H1 (cell line): ENCODE measurements at regions not wholly inside any gene's neighbourhood (a gene's known extent, or its start where the extent isn't known, plus 50 kb on each side); places are given as distances from the start of the nearest gene placed in this dataset.

Experiments used
- ATF2 ChIP-seq: IDR thresholded peaks from 2 replicates; pipeline ENCODE4 v1.6.1; 2012; ENCODE audit warnings: low read length, inconsistent platforms
- CREB1 ChIP-seq: IDR thresholded peaks from 2 replicates; pipeline ENCODE4 v1.6.1; 2012; ENCODE audit warnings: inconsistent platforms
- CTCF ChIP-seq, 3 experiments: IDR thresholded peaks; 1 replicate in 2 of 3; 2 replicates in 1 of 3; pipeline versions ENCODE4 v1.5.1 to v1.6.1; 2011; ENCODE audit warnings: low read length in 3 of 3, mild to moderate bottlenecking in 3 of 3, inconsistent platforms in 2 of 3, low read depth in 1 of 3, moderate library complexity in 1 of 3; ENCODE audit not compliant: insufficient read depth in 1 of 3; ENCODE audit errors: control extremely low read depth in 1 of 3
- JUND ChIP-seq: IDR thresholded peaks from 2 replicates; pipeline ENCODE4 v1.6.1; 2011; ENCODE audit warnings: mild to moderate bottlenecking, improper control_type of control experiment, low read length
- POLR2AphosphoS5 ChIP-seq: IDR thresholded peaks from 2 replicates; pipeline ENCODE4 v1.6.1; 2011; ENCODE audit warnings: low read depth, low read length
- SIRT6 ChIP-seq: IDR thresholded peaks from one replicate; pipeline ENCODE4 v1.7.1; 2012; ENCODE audit warnings: low read length, inconsistent platforms
- SP1 ChIP-seq: IDR thresholded peaks from 2 replicates; pipeline ENCODE4 v1.6.1; 2011; ENCODE audit warnings: low read depth, low read length
- TAF1 ChIP-seq: IDR thresholded peaks from 2 replicates; pipeline ENCODE4 v1.6.1; 2011; ENCODE audit warnings: mild to moderate bottlenecking, low read depth, low read length
- TEAD4 ChIP-seq: IDR thresholded peaks from 2 replicates; pipeline ENCODE4 v1.6.1; 2012; ENCODE audit warnings: low read depth, low read length, inconsistent platforms, mixed read lengths
- YY1 ChIP-seq: IDR thresholded peaks from 2 replicates; pipeline ENCODE4 v1.6.1; 2011; ENCODE audit warnings: low read depth, mild to moderate bottlenecking, low read length
- TF ChIP-seq, protein P1 (sequence below): IDR thresholded peaks from 2 replicates; pipeline ENCODE4 v1.6.1; 2011; ENCODE audit warnings: low read depth, mild to moderate bottlenecking, low read length; ENCODE audit not compliant: insufficient read depth

DNA sequence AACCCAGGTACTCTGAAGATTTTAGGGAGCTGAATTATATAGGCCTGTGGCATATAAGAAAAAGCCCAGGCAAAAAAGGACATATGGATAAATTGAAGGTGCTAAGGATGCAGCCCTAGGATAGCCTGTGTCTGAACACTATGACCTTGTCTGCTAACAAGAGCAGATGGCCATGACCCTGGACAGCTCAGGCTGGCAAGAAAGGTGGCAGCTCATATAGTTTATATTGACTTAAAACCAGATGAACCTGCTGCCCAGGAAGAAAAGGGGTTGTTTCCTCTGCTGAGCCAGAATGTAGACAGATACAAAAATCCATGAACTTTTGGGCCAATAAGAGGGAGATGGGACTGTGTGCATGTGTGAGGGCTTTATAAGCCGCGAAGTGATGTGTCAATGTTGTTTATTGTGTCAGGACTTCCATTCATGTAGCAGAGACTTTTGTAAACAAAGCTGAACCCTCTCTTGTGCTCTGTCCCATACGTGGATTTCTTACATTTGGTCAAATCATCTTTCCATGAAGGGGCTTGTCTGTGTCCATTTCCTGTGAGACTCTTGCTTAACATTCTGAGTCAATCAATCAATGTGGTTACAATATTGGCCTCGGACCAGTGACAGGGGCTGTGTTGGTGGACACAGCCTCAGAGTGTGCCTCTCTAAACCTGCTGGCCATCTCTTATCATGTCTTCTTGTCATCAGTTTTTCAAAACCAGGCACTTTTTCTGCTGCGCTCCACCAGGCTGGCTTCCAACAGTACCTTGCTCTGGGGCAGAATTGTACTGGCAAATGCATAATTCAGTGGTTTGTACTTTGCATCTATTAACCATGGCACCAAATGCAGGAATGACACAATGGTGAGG is 321.2 kb downstream of the WDR72 start:
- TF ChIP-seq YY1 (no peak), CTCF (IDR thresholded peaks at IDR 0.05; ENCODE audit: control extremely low read depth in 1 of 3, insufficient read depth in 1 of 3, low read depth in 1 of 3, low read length in 3 of 3) (no peak), SP1 (no peak), TAF1 (no peak), POLR2AphosphoS5 (no peak), ATF2 (no peak), CREB1 (no peak), JUND (no peak), SIRT6 (no peak), TEAD4 (no peak)
- TF ChIP-seq, protein P1, sequence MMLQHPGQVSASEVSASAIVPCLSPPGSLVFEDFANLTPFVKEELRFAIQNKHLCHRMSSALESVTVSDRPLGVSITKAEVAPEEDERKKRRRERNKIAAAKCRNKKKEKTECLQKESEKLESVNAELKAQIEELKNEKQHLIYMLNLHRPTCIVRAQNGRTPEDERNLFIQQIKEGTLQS = no peak
